ENCODE measurements at regions not wholly inside any gene's neighbourhood (a gene's known extent, or its start where the extent isn't known, plus 50 kb on each side); places are given as distances from the start of the nearest gene placed in this dataset.

DNA sequence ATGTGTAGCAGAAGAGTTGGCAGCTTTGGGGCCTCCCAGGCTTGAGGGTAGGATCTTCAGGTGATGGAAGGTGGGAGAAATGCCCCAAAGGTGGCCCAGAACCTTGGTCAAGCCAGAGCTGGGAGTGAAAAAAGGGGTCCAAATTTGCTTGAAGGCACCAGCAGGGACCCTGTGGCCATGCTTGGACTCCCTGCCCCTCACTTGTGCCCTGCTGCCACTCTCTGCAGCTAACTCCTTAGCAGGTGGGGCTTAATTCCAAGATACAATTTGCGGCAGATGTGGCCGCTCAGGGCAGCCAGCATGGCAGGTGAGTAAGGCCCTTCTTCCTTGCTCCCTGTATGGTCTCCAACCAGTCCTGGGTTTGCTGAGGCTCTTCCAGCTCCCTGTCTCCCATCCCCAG, 51.3 kb upstream of the ADRA1D start:
- TF ChIP-seq, protein P1, sequence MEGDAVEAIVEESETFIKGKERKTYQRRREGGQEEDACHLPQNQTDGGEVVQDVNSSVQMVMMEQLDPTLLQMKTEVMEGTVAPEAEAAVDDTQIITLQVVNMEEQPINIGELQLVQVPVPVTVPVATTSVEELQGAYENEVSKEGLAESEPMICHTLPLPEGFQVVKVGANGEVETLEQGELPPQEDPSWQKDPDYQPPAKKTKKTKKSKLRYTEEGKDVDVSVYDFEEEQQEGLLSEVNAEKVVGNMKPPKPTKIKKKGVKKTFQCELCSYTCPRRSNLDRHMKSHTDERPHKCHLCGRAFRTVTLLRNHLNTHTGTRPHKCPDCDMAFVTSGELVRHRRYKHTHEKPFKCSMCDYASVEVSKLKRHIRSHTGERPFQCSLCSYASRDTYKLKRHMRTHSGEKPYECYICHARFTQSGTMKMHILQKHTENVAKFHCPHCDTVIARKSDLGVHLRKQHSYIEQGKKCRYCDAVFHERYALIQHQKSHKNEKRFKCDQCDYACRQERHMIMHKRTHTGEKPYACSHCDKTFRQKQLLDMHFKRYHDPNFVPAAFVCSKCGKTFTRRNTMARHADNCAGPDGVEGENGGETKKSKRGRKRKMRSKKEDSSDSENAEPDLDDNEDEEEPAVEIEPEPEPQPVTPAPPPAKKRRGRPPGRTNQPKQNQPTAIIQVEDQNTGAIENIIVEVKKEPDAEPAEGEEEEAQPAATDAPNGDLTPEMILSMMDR (IDR thresholded peaks at IDR 0.05 in 4 of 5, conservative IDR thresholded peaks at IDR 0.05 in 1 of 5) = no peak
- TF ChIP-seq POLR2A (IDR thresholded peaks at IDR 0.05) = no peak

Measured in gastrocnemius medialis (tissue), 4 donors.